Natural killer cell treated with Interleukin-12 subunit alpha and Interleukin-12 subunit beta and Interleukin-15 and Interleukin-18, amount 100 ng/mL, for 72 hours (primary cell): ENCODE measurements at regions not wholly inside any gene's neighbourhood (a gene's known extent, or its start where the extent isn't known, plus 50 kb on each side); places are given as distances from the start of the nearest gene placed in this dataset.

Source experiments
- ATAC-seq, 2 donors: fragments of 150-1000 bp; cut with Tn5 transposase in 1 of 2; sonication (Bioruptor Pico), chemical (Tn5 transposase) in 1 of 2; 2 replicates each; pipeline ENCODE4 v1.10.0; 2021
- DNase-seq: peaks from one replicate; pipeline ENCODE4 v3.0.0; 2022; ENCODE audit warnings: low spot score
- H3K27ac Mint-ChIP-seq, 2 donors: 1 replicate in 1 of 2; 2 replicates in 1 of 2; pipeline ENCODE4 v1.8.0; 2022; ENCODE audit warnings: mixed read lengths in 2 of 2, mild to moderate bottlenecking in 1 of 2, moderate library complexity in 1 of 2
- H3K27me3 Mint-ChIP-seq, 2 donors: 1 replicate in 1 of 2; 2 replicates in 1 of 2; pipeline ENCODE4 v1.8.0; 2022; ENCODE audit warnings: mixed read lengths in 2 of 2
- H3K36me3 Mint-ChIP-seq: one replicate; pipeline ENCODE4 v1.8.0; 2022; ENCODE audit warnings: mixed read lengths
- H3K4me1 Mint-ChIP-seq, 2 donors: 1 replicate in 1 of 2; 2 replicates in 1 of 2; pipeline ENCODE4 v1.8.0; 2022; ENCODE audit warnings: low read depth in 2 of 2, mixed read lengths in 2 of 2, mild to moderate bottlenecking in 1 of 2
- H3K4me3 Mint-ChIP-seq: one replicate; pipeline ENCODE4 v1.8.0; 2022; ENCODE audit warnings: mixed read lengths
- H3K9me3 Mint-ChIP-seq: 2 replicates; pipeline ENCODE4 v1.8.0; 2022; ENCODE audit warnings: mixed read lengths

GRCh38 chr7:20035279-20035875, 181.8 kb downstream of the MACC1 start:
- peak in 1 of 2 donors; percentile 53 for ATAC-seq
- Mint-ChIP-seq H3K36me3 (no peaks in the 10 kb centered on the region), H3K4me1 (no peaks in the 10 kb centered on the region)

DNA sequence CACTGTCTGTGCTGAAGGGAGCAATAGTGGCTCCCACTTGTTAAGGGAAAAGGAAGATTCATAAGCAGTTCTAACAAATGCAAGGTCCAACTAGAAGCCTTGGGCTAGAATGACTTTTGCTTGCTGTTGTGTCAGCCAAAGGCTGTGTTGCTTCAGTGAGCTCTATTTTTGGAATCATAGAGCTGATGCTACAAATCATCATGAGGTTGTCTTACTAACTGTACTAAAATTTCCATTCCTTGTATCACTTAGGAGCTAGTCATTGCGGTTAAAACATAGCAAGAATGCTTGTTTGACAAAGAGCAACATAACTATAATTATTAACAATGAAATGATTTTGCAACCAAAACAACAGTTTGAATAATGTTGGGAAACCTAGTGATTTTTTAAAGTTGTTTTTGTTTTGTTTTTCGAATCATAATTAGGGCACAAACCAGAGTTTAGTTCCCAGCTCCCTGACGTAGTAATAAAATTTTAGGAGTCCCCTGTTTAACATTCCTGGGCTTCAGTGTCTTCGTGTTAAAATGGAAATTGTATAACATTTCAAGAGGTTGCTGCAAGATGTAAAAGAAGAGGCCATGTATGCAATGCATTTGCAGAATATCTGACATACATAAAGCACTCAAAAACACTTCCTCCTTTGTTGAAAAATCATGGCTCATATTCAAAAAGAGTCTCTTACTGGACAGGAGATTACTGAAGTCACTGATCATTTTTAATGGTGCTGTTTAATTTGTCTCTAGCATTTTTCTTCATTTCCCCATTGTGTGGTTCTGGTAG, 183.4 kb downstream of the MACC1 start:
- Mint-ChIP-seq H3K36me3 (no peaks in the 10 kb centered on the region), H3K4me3 (no peak overlapping the region), H3K27me3 (no peaks in the 10 kb centered on the region), H3K4me1 (no peaks in the 10 kb centered on the region), H3K9me3 (peaks cover 7% of the 10 kb centered on the region), H3K27ac (no peak overlapping the region)
- DNase-seq, result no peak
- ATAC-seq, result no peak

More at GRCh38 chr7:20035279-20035875, 181.8 kb downstream of the MACC1 start:
- H3K4me3 Mint-ChIP-seq, result no peak overlapping the region
- no peak overlapping the region for H3K27ac Mint-ChIP-seq
- H3K27me3 Mint-ChIP-seq, result no peaks in the 10 kb centered on the region
- no peak for DNase-seq
- peaks cover 7% of the 10 kb centered on the region for H3K9me3 Mint-ChIP-seq

GRCh38 chr7:20032741-20033140, 184.4 kb downstream of the MACC1 start:
- H3K27ac Mint-ChIP-seq, result no peak overlapping the region
- peaks cover 7% of the 10 kb centered on the region for H3K9me3 Mint-ChIP-seq
- H3K36me3 Mint-ChIP-seq, result no peaks in the 10 kb centered on the region
- DNase-seq, result no peak
- H3K27me3 Mint-ChIP-seq, result no peaks in the 10 kb centered on the region
- ATAC-seq, result no peak
- no peak overlapping the region for H3K4me3 Mint-ChIP-seq
- H3K4me1 Mint-ChIP-seq, result no peaks in the 10 kb centered on the region

GRCh38 chr7:20030915-20031362, 186.2 kb downstream of the MACC1 start:
- DNase-seq (no peak), ATAC-seq (no peak)
- Mint-ChIP-seq H3K27ac (no peak overlapping the region), H3K9me3 (peaks cover 7% of the 10 kb centered on the region), H3K27me3 (no peaks in the 10 kb centered on the region), H3K36me3 (no peaks in the 10 kb centered on the region), H3K4me1 (no peaks in the 10 kb centered on the region), H3K4me3 (no peak overlapping the region)

GRCh38 chr7:20030417-20030816, 186.8 kb downstream of the MACC1 start:
- DNase-seq (no peak), ATAC-seq (no peak)
- Mint-ChIP-seq H3K36me3 (no peaks in the 10 kb centered on the region), H3K4me1 (no peaks in the 10 kb centered on the region), H3K9me3 (peaks cover 3% of the 10 kb centered on the region), H3K4me3 (no peak overlapping the region), H3K27ac (no peak overlapping the region), H3K27me3 (no peaks in the 10 kb centered on the region)

DNA sequence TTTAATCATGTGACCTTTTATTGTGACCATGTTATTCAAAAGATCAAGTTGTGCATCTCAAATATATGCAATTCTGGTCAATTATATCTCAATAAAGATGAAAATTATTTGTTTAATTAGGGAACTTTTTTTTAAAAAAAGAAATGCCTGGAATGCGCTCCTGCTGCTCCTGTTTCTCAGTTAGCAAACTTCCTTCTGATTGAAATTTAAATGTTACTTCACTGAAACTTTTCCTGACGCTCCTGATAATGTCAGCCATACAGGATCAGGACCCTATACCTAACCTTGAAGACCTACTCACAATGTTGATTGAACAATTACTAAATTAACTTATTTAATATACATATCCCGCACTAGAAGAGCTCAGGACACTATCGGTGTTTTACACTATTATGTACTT, 190.4 kb downstream of the MACC1 start:
- Mint-ChIP-seq H3K4me1 (no peaks in the 10 kb centered on the region), H3K9me3 (peaks cover 9% of the 10 kb centered on the region), H3K27me3 (no peaks in the 10 kb centered on the region), H3K4me3 (no peak overlapping the region), H3K36me3 (no peaks in the 10 kb centered on the region), H3K27ac (no peak overlapping the region)
- ATAC-seq (no peak), DNase-seq (no peak)

DNA sequence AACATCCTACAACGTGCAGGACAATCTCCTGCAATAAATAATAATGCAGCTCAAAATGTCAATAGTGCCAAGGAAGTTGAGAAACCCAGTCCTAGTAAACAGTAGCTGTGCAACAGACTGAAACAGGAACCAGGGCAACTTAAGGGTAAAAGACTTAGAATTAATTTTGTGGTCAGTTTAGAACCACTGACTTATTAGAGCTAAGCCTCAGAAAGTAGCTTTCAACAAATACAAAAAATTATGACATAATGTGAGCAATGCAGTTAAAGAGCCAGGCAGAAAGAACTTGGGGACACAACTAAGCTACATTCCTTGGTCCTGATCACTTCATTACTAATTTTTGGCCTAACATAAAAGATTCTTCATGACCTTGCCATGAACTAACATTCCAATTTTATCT, 195.4 kb downstream of the MACC1 start:
- no peaks in the 10 kb centered on the region for H3K4me1 Mint-ChIP-seq
- H3K27me3 Mint-ChIP-seq, result no peaks in the 10 kb centered on the region
- H3K27ac Mint-ChIP-seq, result no peak overlapping the region
- no peak overlapping the region for H3K4me3 Mint-ChIP-seq
- ATAC-seq (no peak), DNase-seq (no peak)
- H3K36me3 Mint-ChIP-seq, result no peaks in the 10 kb centered on the region
- H3K9me3 Mint-ChIP-seq, result peaks cover 21% of the 10 kb centered on the region

DNA sequence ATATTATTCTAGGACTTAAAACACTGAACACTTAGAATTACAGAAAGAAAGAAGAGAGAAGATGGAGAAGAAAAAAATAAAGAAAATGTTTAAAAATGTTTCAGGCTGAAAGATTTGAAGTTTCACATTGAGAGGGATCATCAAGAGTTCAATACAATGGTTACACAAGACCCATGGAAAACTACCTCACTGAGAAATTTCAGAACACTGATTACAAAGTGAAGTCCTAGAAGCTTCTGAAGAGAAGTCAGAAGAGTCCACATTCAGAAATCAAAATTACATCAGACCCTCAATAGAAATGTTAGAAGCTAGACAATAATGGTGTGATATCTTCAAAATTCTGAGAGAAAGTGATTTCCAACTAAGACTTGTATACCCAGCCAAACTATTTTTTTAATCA, 196.1 kb downstream of the MACC1 start:
- no peak overlapping the region for H3K27ac Mint-ChIP-seq
- H3K4me3 Mint-ChIP-seq, result no peak overlapping the region
- H3K9me3 Mint-ChIP-seq, result peaks cover 21% of the 10 kb centered on the region
- H3K27me3 Mint-ChIP-seq, result no peaks in the 10 kb centered on the region
- no peaks in the 10 kb centered on the region for H3K36me3 Mint-ChIP-seq
- H3K4me1 Mint-ChIP-seq, result no peaks in the 10 kb centered on the region
- ATAC-seq (no peak), DNase-seq (no peak)

GRCh38 chr7:20019757-20020432, 197.3 kb downstream of the MACC1 start:
- no peak for ATAC-seq

GRCh38 chr7:20016669-20017068, 200.5 kb downstream of the MACC1 start:
- Mint-ChIP-seq H3K4me1 (no peaks in the 10 kb centered on the region), H3K36me3 (no peaks in the 10 kb centered on the region), H3K9me3 (peaks cover 19% of the 10 kb centered on the region), H3K27me3 (no peaks in the 10 kb centered on the region), H3K4me3 (no peak overlapping the region), H3K27ac (no peak overlapping the region)
- ATAC-seq (no peak), DNase-seq (no peak)

More at GRCh38 chr7:20019757-20020432, 197.3 kb downstream of the MACC1 start:
- Mint-ChIP-seq H3K4me1 (no peaks in the 10 kb centered on the region), H3K36me3 (no peaks in the 10 kb centered on the region), H3K9me3 (peaks cover 23% of the 10 kb centered on the region), H3K4me3 (no peak overlapping the region), H3K27ac (no peak overlapping the region), H3K27me3 (no peaks in the 10 kb centered on the region)
- DNase-seq, result no peak

- ATAC-seq (no peak), DNase-seq (no peak)
- H3K4me3 Mint-ChIP-seq, result no peak overlapping the region
- no peaks in the 10 kb centered on the region for H3K4me1 Mint-ChIP-seq
- no peak overlapping the region for H3K27ac Mint-ChIP-seq
- H3K36me3 Mint-ChIP-seq, result no peaks in the 10 kb centered on the region
- peaks cover 12% of the 10 kb centered on the region for H3K9me3 Mint-ChIP-seq
- H3K27me3 Mint-ChIP-seq, result no peaks in the 10 kb centered on the region
These were observed 203.6 kb downstream of the MACC1 start for GRCh38 chr7:20013536-20013935.

DNA sequence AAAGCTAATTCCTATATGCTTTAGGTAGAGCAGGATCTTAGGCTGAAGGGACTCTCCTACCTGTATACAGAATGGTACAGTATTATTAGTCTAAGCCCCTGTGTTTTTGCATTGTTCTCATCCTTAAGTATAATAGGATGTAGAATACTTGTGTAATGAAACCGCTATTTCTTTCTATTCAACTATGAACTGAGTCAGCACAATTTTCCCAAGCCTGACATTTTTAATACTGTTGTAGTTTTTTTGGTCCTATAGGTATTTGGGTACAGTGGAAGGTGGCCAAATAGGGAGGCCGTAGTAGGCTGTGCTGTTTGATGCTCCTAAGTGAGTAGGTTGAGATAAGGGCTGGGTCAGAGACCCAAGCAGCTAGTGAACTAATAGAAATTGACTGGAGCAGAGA, 205.1 kb downstream of the MACC1 start:
- Mint-ChIP-seq H3K4me1 (no peaks in the 10 kb centered on the region), H3K36me3 (no peaks in the 10 kb centered on the region), H3K27ac (no peak overlapping the region), H3K4me3 (no peak overlapping the region), H3K27me3 (no peaks in the 10 kb centered on the region), H3K9me3 (peaks cover 14% of the 10 kb centered on the region)
- ATAC-seq, result no peak
- DNase-seq, result no peak

- Mint-ChIP-seq H3K36me3 (no peaks in the 10 kb centered on the region), H3K4me1 (no peaks in the 10 kb centered on the region), H3K9me3 (peaks cover 13% of the 10 kb centered on the region), H3K4me3 (no peak overlapping the region), H3K27ac (no peak overlapping the region), H3K27me3 (no peaks in the 10 kb centered on the region)
- ATAC-seq, result no peak
- no peak for DNase-seq
These were observed 206.3 kb downstream of the MACC1 start for GRCh38 chr7:20010877-20011276.

DNA sequence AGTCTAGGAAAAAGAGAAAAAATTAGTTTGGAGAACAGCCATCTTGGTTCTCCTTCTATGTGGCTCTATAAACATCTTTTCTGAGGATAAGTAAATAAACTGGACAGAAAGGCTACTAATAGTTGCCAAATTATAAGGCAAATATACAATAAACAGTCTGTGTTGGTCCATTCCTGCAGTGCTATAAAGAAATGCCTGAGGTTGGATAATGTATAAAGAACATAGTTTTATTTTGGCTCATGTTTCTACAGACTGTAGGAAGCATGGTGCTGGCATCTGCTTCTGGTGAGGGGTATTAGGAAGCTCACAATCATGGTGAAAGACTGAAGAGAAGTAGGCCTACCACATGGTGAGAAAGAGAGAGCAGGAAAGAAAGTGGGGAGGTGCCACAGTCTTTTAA, 209.7 kb downstream of the MACC1 start:
- peaks cover 10% of the 10 kb centered on the region for H3K9me3 Mint-ChIP-seq
- no peaks in the 10 kb centered on the region for H3K36me3 Mint-ChIP-seq
- H3K4me3 Mint-ChIP-seq, result no peak overlapping the region
- H3K27ac Mint-ChIP-seq, result no peak overlapping the region
- no peaks in the 10 kb centered on the region for H3K4me1 Mint-ChIP-seq
- ATAC-seq (no peak), DNase-seq (no peak)
- H3K27me3 Mint-ChIP-seq, result no peaks in the 10 kb centered on the region
